ENCODE measurements at regions not wholly inside any gene's neighbourhood (a gene's known extent, or its start where the extent isn't known, plus 50 kb on each side); places are given as distances from the start of the nearest gene placed in this dataset.
"Not testable (repeated sequence)": the region's sequence is repeated elsewhere in the genome, so short reads cannot be mapped to it uniquely, and the experiment has no call there.

DNA sequence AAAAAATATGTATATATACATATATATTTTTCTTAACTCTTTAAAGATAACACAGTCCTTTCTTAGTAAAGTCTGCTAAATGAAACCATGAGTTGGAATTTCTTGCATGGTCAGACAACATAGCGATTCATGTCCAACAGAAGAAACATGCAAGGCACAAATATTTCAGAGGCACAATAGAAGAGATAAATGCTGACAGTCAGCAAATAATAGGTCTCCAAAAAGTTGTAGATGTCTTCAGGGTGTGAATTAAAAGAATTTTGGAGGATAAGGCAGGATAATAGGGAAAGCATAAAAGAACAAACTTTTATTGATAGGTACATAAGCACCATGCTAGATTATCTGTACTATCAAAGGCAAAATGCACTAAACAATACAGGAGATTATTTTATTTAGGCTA is 800.2 kb downstream of the PLCL1 start:
- Histone ChIP-seq H3K9ac (ENCODE audit: low read length) (no peak overlapping the region), H4K20me1 (ENCODE audit: insufficient read depth, low read length) (no peaks in the 10 kb centered on the region), H2AFZ (ENCODE audit: low read length) (no peak overlapping the region), H3K36me3 (replicated peaks; ENCODE audit: insufficient read depth, low read length) (no peaks in the 10 kb centered on the region), H3K27ac (ENCODE audit: low read length) (no peak overlapping the region), H3K9me3 (replicated peaks; ENCODE audit: insufficient read depth, low read length) (no peaks in the 10 kb centered on the region), H3K9me2 (replicated peaks; ENCODE audit: insufficient read depth, low read length) (no peaks in the 10 kb centered on the region), H3K79me2 (ENCODE audit: low read length) (no peaks in the 10 kb centered on the region), H3K4me2 (ENCODE audit: low read depth, low read length) (no peak overlapping the region), H3K4me1 (ENCODE audit: low read length) (no peaks in the 10 kb centered on the region), H3K27me3 (replicated peaks; ENCODE audit: insufficient read depth, low read length) (no peaks in the 10 kb centered on the region), H3F3A (ENCODE audit: insufficient read depth, low read length) (no peaks in the 10 kb centered on the region), H3K4me3 (ENCODE audit: low read length) (no peak overlapping the region)
- TF ChIP-seq EZH2phosphoT487 (IDR thresholded peaks at IDR 0.05; ENCODE audit: low read length) (no peak), EZH2 (optimal IDR thresholded peaks at IDR 0.05; ENCODE audit: low read depth, low read length) (no peak)
- TF ChIP-seq, protein P1, sequence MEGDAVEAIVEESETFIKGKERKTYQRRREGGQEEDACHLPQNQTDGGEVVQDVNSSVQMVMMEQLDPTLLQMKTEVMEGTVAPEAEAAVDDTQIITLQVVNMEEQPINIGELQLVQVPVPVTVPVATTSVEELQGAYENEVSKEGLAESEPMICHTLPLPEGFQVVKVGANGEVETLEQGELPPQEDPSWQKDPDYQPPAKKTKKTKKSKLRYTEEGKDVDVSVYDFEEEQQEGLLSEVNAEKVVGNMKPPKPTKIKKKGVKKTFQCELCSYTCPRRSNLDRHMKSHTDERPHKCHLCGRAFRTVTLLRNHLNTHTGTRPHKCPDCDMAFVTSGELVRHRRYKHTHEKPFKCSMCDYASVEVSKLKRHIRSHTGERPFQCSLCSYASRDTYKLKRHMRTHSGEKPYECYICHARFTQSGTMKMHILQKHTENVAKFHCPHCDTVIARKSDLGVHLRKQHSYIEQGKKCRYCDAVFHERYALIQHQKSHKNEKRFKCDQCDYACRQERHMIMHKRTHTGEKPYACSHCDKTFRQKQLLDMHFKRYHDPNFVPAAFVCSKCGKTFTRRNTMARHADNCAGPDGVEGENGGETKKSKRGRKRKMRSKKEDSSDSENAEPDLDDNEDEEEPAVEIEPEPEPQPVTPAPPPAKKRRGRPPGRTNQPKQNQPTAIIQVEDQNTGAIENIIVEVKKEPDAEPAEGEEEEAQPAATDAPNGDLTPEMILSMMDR (IDR thresholded peaks at IDR 0.05; ENCODE audit: low read length): no peak
- DNase-seq: no peak

DNA sequence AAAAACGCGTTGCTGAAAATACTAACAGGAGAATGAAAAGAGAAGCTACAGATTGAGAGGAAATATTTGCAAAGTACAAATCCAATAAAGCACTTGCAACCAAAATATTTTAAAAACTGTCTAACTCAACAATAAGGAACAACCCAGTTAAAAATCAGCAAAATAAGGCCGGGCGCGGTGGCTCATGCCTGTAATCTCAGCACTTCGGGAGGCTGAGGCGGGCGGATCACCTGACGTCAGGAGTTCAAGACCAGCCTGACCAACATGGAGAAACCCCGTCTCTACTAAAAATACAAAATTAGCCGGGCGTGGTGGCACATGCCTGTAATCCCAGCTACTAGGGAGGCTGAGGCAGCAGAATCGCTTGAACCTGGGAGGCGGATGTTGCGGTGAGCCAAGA is 798.6 kb downstream of the PLCL1 start:
- H3F3A ChIP-seq (ENCODE audit: insufficient read depth, low read length); H3K9me3 ChIP-seq (replicated peaks; ENCODE audit: insufficient read depth, low read length); H3K27ac ChIP-seq (ENCODE audit: low read length); DNase-seq; H3K4me1 ChIP-seq (ENCODE audit: low read length); H3K9ac ChIP-seq (ENCODE audit: low read length); H3K36me3 ChIP-seq (replicated peaks; ENCODE audit: insufficient read depth, low read length); H2AFZ ChIP-seq (ENCODE audit: low read length); H3K79me2 ChIP-seq (ENCODE audit: low read length); H3K9me2 ChIP-seq (replicated peaks; ENCODE audit: insufficient read depth, low read length); H3K4me2 ChIP-seq (ENCODE audit: low read depth, low read length); H3K4me3 ChIP-seq (ENCODE audit: low read length); H3K27me3 ChIP-seq (replicated peaks; ENCODE audit: insufficient read depth, low read length); H4K20me1 ChIP-seq (ENCODE audit: insufficient read depth, low read length): not testable (repeated sequence)

DNA sequence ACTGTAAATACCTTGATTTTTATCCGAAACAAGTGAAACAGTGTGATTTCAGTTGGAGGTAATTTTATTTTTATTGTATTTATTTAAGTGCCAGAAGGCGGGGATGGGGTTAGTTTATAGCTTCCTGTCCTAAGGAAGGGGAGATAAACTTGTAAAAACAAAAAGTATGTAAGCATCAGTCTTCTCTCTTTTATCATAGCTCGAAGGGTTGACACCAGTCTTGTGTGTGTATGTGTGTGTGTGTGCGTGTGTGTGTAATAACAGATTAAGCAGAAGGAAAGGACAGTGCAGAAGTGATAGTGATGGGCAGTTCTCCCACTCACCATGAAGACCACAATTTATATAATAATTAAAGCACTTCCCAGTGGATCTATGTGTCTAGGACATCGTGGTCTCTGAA is 793.3 kb downstream of the PLCL1 start:
- no peaks in the 10 kb centered on the region for H3K9me2 ChIP-seq (replicated peaks; ENCODE audit: insufficient read depth, low read length)
- H3K27ac ChIP-seq (ENCODE audit: low read length): no peak overlapping the region
- H3F3A ChIP-seq (ENCODE audit: insufficient read depth, low read length): no peaks in the 10 kb centered on the region
- no peaks in the 10 kb centered on the region for H3K4me1 ChIP-seq (ENCODE audit: low read length)
- no peak overlapping the region for H3K4me2 ChIP-seq (ENCODE audit: low read depth, low read length)
- H3K79me2 ChIP-seq (ENCODE audit: low read length): no peaks in the 10 kb centered on the region
- H3K4me3 ChIP-seq (ENCODE audit: low read length): no peak overlapping the region
- H3K27me3 ChIP-seq (replicated peaks; ENCODE audit: insufficient read depth, low read length): no peaks in the 10 kb centered on the region
- H4K20me1 ChIP-seq (ENCODE audit: insufficient read depth, low read length): no peaks in the 10 kb centered on the region
- DNase-seq: no peak
- no peak overlapping the region for H2AFZ ChIP-seq (ENCODE audit: low read length)
- TF ChIP-seq, protein P1 (IDR thresholded peaks at IDR 0.05; ENCODE audit: low read length): no peak
- no peak for TF ChIP-seq EZH2phosphoT487 (IDR thresholded peaks at IDR 0.05; ENCODE audit: low read length)
- no peak for TF ChIP-seq EZH2 (optimal IDR thresholded peaks at IDR 0.05; ENCODE audit: low read depth, low read length)
- H3K9me3 ChIP-seq (replicated peaks; ENCODE audit: insufficient read depth, low read length): no peaks in the 10 kb centered on the region
- H3K36me3 ChIP-seq (replicated peaks; ENCODE audit: insufficient read depth, low read length): no peaks in the 10 kb centered on the region
- no peak overlapping the region for H3K9ac ChIP-seq (ENCODE audit: low read length)

DNA sequence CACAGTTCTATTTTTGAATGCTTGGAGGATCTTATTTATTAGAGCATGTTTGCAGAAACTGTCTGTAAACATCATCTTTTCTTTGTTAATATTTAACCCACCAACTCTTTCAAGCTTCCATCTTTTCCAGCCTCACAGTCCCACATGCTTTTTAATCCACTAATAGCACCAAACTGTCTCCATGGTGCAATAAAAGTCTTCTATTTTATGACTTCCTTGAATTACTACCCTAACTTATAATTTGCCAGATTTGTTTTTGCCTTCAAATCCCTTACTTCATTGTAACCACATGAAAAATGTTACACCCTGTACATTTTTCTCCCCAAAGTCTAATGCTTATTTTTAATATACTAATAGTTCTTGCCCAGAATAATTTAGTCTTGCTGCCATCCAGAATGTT is 792.6 kb downstream of the PLCL1 start:
- Histone ChIP-seq H2AFZ (ENCODE audit: low read length) (no peak overlapping the region), H3K4me3 (ENCODE audit: low read length) (no peak overlapping the region), H3K9ac (ENCODE audit: low read length) (no peak overlapping the region), H3K79me2 (ENCODE audit: low read length) (no peaks in the 10 kb centered on the region), H3K27me3 (replicated peaks; ENCODE audit: insufficient read depth, low read length) (no peaks in the 10 kb centered on the region), H3K4me1 (ENCODE audit: low read length) (no peaks in the 10 kb centered on the region), H3F3A (ENCODE audit: insufficient read depth, low read length) (no peaks in the 10 kb centered on the region), H3K27ac (ENCODE audit: low read length) (no peak overlapping the region), H3K9me2 (replicated peaks; ENCODE audit: insufficient read depth, low read length) (no peaks in the 10 kb centered on the region), H3K36me3 (replicated peaks; ENCODE audit: insufficient read depth, low read length) (no peaks in the 10 kb centered on the region), H3K9me3 (replicated peaks; ENCODE audit: insufficient read depth, low read length) (no peaks in the 10 kb centered on the region), H4K20me1 (ENCODE audit: insufficient read depth, low read length) (no peaks in the 10 kb centered on the region), H3K4me2 (ENCODE audit: low read depth, low read length) (no peak overlapping the region)
- TF ChIP-seq EZH2 (optimal IDR thresholded peaks at IDR 0.05; ENCODE audit: low read depth, low read length) (no peak), EZH2phosphoT487 (IDR thresholded peaks at IDR 0.05; ENCODE audit: low read length) (no peak)
- TF ChIP-seq, protein P1 (IDR thresholded peaks at IDR 0.05; ENCODE audit: low read length): no peak
- DNase-seq: no peak
